ENCODE measurements at regions not wholly inside any gene's neighbourhood (a gene's known extent, or its start where the extent isn't known, plus 50 kb on each side); places are given as distances from the start of the nearest gene placed in this dataset.

- TF ChIP-seq USF1 (IDR thresholded peaks at IDR 0.05) (no peak), TEAD4 (IDR thresholded peaks at IDR 0.05) (no peak), NFIC (IDR thresholded peaks at IDR 0.05) (no peak), ZBTB7A (IDR thresholded peaks at IDR 0.05; ENCODE audit: low read depth) (no peak), FOXM1 (IDR thresholded peaks at IDR 0.05; ENCODE audit: borderline replicate concordance, low read depth) (no peak), CREB1 (IDR thresholded peaks at IDR 0.05; ENCODE audit: low read depth) (no peak), CEBPB (IDR thresholded peaks at IDR 0.05) (no peak), TAF1 (IDR thresholded peaks at IDR 0.05; ENCODE audit: low read depth) (no peak), RAD21 (IDR thresholded peaks at IDR 0.05; ENCODE audit: low read depth) (no peak), TCF12 (IDR thresholded peaks at IDR 0.05; ENCODE audit: low read depth) (no peak), EP300 (IDR thresholded peaks at IDR 0.05; ENCODE audit: borderline replicate concordance) (no peak), REST (IDR thresholded peaks at IDR 0.05; ENCODE audit: low read depth) (no peak)
Measured at GRCh38 chr14:96944297-96944696, 147.1 kb downstream of the VRK1 start.

GRCh38 chr14:96945721-96946120, 148.5 kb downstream of the VRK1 start:
- no peak for TF ChIP-seq USF1 (IDR thresholded peaks at IDR 0.05)

- no peak for TF ChIP-seq TAF1 (IDR thresholded peaks at IDR 0.05; ENCODE audit: low read depth)
- TF ChIP-seq EGR1 (IDR thresholded peaks at IDR 0.05): no peak
- TF ChIP-seq USF1 (IDR thresholded peaks at IDR 0.05): no peak
- no peak for TF ChIP-seq TEAD4 (IDR thresholded peaks at IDR 0.05)
- no peak for TF ChIP-seq FOXM1 (IDR thresholded peaks at IDR 0.05; ENCODE audit: borderline replicate concordance, low read depth)
- TF ChIP-seq CREB1 (IDR thresholded peaks at IDR 0.05; ENCODE audit: low read depth): no peak
- TF ChIP-seq YY1 (IDR thresholded peaks at IDR 0.05; ENCODE audit: low read depth): no peak
- TF ChIP-seq ZBTB7A (IDR thresholded peaks at IDR 0.05; ENCODE audit: low read depth): no peak
- no peak for TF ChIP-seq EP300 (IDR thresholded peaks at IDR 0.05; ENCODE audit: borderline replicate concordance)
- TF ChIP-seq TCF12 (IDR thresholded peaks at IDR 0.05; ENCODE audit: low read depth): no peak
- no peak for TF ChIP-seq NFIC (IDR thresholded peaks at IDR 0.05)
- TF ChIP-seq MAX (IDR thresholded peaks at IDR 0.05): no peak
- TF ChIP-seq REST (IDR thresholded peaks at IDR 0.05; ENCODE audit: low read depth): no peak
- TF ChIP-seq CEBPB (IDR thresholded peaks at IDR 0.05): no peak
- no peak for TF ChIP-seq RAD21 (IDR thresholded peaks at IDR 0.05; ENCODE audit: low read depth)
Measured at GRCh38 chr14:96949594-96949993, 152.4 kb downstream of the VRK1 start.

GRCh38 chr14:96951511-96951910, 154.3 kb downstream of the VRK1 start:
- TF ChIP-seq TEAD4 (IDR thresholded peaks at IDR 0.05) (no peak), NFIC (IDR thresholded peaks at IDR 0.05) (no peak), FOXM1 (IDR thresholded peaks at IDR 0.05; ENCODE audit: borderline replicate concordance, low read depth) (no peak), TCF12 (IDR thresholded peaks at IDR 0.05; ENCODE audit: low read depth) (no peak), TAF1 (IDR thresholded peaks at IDR 0.05; ENCODE audit: low read depth) (no peak), EP300 (IDR thresholded peaks at IDR 0.05; ENCODE audit: borderline replicate concordance) (no peak), EGR1 (IDR thresholded peaks at IDR 0.05) (no peak), ZBTB7A (IDR thresholded peaks at IDR 0.05; ENCODE audit: low read depth) (no peak), REST (IDR thresholded peaks at IDR 0.05; ENCODE audit: low read depth) (no peak), RAD21 (IDR thresholded peaks at IDR 0.05; ENCODE audit: low read depth) (no peak), YY1 (IDR thresholded peaks at IDR 0.05; ENCODE audit: low read depth) (no peak), USF1 (IDR thresholded peaks at IDR 0.05) (no peak), MAX (IDR thresholded peaks at IDR 0.05) (no peak)
